Renal cortex interstitium (tissue), 11 donors: ENCODE measurements at regions not wholly inside any gene's neighbourhood (a gene's known extent, or its start where the extent isn't known, plus 50 kb on each side); places are given as distances from the start of the nearest gene placed in this dataset.

Source experiments
- DNase-seq, 11 donors: peaks; one replicate each; pipeline ENCODE4 v3.0.0-alpha.2; 2013; ENCODE audit warnings: low read depth in 9 of 11, low spot score in 4 of 11; ENCODE audit errors: extremely low read depth in 1 of 11

DNA sequence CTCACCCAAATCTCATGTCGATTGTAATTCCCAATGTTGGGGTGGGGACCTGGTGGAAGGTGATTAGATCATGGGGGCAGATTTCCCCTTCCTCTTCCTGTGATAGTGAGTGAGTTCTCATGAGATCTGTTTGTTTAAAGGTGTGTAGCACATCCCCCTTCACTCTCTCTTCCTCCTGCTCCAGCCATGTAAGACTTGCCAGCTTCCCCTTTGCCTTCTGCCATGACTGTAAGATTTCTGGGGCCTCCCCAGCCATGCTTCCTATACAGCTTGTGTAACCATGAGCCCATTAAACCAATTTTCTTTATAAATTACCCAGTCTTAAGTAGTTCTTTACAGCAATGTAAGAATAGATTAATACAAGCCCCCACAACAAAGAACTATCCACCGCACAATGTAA lies 109.9 kb upstream of the JAZF1 start:
- no peak for DNase-seq

DNA sequence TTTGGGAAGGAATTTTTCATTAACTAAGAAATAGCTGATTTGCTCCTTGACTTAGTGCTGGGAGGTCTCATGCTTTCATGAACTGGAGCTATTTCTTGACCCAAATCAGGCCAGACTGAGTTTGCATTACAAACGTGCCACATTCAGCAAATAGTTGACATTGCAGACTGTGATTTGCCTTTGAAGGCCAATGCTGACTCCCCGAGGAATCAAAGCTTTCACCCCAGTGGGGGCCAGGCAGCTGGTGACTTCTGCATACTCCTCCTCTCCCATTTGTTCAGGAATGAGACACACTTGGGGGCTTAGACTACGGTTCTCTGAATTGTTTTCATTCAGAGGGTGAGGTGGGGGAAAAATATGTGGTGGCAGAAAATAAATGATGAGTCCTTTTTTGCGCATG lies 111.0 kb upstream of the JAZF1 start:
- DNase-seq = no peak

DNA sequence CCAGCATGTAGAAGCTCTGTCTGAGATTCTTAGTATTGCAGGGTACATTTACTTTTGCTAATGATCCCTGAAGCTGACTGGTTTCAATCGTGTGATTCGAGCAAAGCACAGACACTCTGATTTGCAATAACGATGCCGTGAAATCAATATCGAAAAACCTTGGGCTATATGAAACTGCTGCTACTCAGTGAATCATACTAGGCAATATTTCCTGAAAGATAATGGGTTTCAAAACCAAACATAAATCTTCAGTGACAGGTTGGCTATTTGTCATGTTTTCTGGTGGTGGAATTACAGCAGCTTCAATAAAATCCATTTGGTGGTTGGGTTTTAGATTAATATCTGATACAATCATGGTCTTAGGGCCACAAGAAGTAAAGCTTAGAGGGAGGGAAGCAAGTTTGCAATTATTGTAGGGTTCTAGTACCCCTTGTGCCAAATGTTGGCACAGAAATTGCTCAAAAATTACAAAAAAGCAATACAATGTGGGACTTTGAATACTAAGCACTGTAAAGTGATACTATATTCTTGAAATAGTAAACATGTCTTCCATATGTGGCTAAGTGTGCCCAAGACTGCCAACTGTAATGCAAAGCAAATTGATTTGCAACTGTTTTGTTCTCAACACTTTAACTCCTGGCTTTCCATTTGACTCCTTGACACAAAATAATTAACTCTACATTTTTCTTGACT lies 112.4 kb upstream of the JAZF1 start:
- DNase-seq = no peak

DNA sequence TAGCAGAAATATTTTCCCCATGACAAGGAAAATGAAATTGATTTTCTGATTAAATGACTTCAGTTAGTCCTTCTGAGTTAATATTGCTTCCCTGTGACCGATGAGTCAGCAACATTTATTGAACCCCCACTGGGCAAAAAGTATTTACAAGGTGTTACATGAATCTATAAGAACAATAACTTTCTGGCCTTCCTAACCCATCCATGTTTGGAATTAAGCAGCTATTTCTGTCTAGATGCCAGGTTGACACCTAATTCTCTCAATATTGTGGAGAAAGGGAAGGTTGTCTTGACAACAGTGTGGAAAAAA lies 112.9 kb upstream of the JAZF1 start:
- no peak for DNase-seq

DNA sequence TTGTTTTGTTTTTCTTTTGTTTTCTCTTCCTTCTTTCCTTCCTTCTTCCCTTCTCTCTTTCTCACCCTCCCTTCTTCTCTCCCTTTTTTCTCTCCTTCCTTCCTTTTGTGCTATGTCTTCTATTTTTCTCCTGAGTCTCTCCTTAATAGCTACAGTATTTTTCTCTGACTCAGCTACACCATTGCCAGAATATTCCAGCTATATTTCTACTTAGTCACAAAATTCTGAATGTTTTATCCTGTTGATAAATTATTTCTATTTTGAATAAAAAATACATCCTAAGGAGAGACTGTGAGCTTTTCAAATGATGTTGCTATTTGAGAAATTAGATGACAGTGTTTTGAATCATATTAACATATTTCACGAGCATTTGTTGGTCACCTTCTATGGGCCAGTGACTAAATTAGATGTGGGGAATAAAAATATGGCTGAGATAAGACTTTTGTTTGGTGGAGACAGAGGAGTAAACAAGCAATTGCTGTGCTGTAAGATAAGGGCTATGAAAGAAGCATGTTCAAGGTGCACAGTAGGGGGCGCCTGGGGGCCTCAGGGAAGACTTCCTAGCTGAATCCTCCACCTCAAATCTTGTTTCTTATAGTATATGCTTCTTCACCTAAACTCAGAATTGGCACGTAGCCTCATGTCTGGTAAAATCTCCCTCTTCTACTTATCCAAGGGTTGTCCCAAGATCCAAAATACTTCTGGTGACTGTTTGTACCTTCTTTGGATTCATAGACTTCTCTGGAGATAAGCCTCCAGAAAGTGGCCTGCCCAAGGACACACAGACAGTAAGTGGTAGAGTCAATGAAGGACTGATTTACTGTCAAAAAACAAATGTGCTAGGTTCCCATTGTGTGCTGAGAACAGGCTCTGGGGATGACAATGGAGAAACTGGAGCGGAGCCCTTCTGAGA lies 115.5 kb upstream of the CREB5 start:
- no peak for DNase-seq

DNA sequence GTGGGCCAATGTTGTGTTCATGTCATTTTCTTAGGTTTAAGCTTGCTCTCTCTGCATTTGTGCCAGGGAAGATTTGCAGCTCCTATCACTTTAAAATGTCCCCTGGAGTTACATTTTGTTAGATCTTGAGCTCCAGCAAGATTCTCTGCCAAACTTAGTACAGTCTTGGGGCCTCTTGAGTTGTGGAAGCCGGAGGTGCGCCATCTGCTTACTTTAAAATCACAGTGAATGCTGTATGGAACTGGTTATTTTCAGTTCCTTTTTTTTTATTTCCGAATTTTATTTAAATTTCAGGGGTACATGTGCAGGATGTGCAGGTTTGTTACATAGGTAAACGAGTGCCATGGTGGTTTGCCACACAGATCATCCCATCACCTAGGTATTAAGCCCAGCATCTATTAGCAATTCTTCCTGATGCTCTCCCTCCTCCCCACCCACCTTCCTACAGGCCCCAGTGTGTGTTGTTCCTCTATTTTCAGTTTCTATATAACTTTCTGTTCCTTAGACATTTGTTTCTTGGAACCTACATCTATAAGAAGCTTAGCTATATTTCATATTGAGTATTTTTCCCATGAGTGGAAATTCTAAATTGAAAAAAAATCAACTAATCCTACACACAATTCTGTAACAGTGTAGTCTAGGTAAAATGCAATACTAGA lies 114.4 kb upstream of the CREB5 start:
- no peak for DNase-seq

DNA sequence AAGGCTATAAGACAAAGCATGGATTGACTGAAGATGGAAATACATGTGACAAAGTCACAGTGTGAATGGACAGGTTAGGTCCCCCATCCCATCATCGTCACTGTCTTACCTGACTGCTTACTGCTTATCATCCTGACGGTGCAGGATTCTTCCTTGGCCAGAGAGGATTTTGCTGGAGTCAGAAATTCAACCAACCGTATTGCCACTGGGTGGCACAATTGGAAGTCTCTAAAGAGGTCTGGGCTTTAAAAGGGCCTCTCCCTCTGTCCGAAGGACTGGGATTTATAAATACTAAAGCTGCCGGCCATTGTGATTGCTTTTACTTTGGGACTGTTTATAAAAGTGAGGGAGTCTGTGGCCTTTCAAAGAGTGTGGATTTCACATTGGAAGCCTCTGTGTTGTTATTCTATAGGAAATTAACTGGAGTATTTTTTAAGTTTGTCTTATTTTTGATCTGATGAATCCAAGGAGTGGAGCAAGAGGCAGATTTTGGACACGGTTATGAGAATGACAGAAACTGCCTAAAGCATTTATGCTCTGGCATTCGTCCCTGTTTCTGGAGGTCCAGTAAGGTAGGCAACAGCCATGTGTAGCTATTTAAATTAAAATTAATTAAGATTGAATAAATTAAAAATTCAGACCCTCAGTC lies 113.3 kb upstream of the CREB5 start:
- DNase-seq = peak; percentile 24 to 70 (median 45)

DNA sequence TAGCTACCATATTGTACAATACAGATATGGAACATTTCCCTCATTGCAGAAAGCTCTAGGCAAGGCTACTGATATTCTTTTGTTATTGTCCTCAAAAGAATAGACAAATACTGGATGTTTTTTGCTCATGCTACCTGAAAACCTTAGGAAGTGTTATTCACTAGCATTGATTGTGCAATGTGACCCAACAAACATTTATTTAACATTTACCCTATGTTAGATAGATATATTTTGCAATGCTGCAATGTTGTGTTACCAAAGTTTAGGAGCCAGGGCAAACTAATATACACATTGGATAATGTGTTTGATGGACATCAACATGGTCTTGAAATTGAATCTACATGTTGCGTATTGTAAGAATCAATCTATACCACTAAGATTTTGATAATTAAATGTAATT lies 112.8 kb upstream of the CREB5 start:
- DNase-seq = no peak

DNA sequence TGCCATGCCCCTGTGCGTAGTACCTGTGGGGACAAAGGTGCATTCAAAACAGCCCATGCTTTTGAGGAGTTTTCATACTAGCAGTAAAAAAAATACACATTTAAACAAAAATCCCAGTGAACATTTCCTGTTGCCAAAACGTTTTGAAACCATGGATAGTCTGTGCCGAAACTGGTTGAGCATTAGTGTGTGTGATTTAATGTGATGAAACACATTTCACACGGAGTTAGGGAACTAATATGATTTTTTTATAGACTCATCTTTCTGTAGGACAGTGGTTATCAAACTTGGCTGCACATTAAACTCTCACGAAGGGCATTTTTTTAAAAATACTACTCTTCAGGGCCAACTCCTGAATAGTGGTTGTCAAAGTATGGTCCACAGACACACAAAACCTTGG lies 111.8 kb upstream of the CREB5 start:
- no peak for DNase-seq

DNA sequence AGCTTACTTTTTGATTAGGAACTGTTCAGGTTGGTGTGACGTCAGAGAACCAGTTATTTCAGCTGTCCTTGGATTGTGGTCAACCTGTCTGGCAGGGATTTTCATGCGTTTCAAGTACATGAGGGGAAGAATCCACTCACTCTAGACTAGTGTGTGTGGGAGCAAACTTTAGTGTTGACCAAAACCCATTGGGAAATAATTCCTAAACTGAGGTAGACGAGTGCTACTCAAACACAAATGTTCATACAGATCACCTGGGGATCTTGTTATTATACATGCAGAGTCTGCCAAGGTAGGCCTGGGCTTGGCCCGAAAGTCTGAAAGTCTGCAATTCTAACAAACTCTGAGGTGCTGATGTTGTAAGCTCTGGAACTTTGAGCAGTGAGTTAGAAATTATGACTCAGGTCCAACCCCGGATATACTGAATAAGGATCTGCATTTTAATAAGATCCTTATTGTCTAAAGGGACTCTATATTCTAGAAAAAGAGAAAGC lies 111.1 kb upstream of the CREB5 start:
- DNase-seq = no peak

DNA sequence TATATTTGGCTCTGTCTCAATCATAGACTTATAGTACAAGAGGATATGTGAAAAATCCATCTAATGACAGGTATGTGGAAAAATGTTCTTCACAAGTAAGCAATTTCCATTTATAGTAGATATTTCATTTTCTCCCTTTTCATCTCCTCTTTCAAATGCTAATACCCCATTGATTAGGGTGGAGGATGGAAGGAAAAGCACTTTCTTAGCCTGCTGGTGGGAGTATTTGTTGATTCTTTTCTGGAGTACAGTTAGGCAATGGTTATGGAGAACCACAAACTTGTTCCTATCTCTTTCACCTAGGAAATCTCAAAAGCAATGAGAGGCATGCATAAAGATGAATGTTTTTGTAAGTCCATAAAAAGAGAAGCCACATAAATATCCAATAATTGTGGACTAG lies 108.0 kb upstream of the CREB5 start:
- no peak for DNase-seq

DNA sequence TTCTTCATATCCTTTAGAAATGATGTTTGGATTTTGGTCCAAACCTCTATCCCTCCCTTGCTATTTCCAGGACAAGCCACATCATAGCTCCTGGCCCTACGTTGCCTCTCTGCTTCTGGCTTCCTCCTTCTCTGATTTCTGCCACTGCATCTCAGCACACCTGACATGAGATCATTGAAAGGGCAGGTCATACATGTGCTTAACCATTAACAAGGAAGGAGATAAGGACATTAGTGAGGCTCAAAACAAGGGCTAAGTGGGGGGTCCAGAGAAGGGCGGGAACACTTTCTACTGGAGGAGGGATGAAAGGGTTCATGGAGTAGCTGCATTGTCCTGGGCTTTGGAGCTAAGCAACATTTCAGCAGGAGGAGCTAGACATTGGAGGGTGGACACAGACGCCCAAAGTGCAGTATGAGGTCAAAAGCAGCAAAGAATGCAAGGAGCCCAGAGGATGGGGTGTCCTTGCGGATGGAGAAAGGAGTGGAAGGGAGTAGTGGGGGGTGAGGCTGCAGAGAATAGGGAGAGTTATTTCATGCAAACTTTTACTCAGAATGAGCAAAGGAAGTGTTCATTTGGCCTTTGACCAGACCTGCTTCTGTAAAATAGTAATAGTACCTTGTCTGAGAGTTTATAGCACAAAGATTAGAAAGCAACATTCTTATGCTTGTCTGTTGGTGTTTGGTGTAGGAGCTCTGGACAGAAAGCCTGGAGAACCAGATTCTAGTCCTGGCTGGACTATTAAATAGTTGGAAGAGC lies 102.4 kb upstream of the CREB5 start:
- DNase-seq = no peak

DNA sequence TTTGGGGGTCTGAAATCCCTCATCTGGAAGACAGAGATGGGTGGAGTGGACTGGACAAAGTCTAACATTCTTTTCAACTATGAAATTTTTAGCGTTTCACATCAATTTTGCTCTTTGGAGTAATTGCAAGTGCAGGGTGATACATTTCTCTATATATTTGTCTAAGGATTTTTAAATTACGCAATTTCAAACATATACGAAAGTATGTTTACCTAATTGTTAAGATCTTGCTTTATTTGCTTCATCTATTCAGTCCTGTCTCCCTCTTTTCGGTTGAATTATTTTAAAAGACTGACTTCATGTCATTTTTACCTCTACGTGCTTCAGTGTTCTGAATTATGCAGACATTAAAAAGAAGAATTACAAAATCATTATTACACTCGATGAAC lies 101.9 kb upstream of the CREB5 start:
- DNase-seq = no peak

DNA sequence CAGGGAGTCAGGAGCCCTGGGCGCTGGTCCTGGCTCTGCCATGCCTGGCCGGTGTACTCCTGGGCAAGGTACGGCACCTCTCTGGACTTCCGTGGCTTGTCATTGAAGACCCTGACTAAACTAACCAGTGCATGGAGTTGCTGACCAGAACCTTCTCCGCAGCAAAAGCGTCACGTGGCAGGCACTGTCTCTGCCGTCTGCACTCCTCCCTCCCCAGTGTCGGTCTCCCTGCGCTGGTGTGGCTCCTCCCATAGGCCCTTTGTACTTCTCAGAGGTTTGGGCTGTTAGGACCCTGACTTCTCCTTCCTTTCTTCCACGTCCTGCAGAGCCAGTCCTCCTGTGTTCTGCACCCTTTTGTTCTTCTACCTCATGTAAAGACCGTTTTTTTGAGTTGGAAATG lies 100.6 kb upstream of the CREB5 start:
- DNase-seq = no peak

DNA sequence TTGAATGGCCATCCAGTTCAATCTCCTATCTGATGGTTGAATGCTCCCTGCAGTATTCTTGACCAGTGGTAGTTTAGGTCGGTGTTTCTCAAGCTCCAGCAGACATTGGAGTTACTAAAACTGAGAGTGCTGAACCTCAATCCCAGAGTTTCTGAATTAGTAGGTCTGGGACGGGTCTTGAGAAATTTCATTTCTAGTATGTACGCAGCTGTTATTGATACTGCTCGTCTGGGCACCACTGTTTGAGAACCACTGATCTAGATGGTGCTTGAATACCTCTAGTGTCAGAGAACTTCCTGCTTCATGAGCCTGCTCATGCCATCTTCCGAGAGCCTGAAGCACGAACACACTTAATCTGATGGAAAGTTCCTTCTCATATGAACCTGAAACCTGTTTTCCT lies 99.4 kb upstream of the CREB5 start:
- DNase-seq = no peak

DNA sequence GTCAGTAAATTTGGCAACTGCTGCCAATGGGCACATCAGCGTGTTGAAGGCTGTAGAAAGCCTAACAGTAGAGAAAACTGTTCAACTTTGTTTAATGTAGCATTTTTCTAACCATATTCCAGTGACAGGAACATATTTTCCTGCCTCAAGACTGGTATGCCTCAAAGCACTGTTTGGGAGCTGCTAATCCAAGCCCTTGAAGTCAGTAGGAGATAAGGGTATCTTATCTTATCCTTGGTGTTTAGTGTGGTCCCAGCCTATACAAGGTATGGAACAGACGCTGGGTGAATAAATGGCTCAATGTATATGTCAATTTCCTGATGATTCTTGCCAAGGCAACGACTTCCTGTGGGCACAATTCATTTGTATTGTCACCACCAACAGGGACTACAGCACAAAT lies 97.5 kb upstream of the CREB5 start:
- no peak for DNase-seq

DNA sequence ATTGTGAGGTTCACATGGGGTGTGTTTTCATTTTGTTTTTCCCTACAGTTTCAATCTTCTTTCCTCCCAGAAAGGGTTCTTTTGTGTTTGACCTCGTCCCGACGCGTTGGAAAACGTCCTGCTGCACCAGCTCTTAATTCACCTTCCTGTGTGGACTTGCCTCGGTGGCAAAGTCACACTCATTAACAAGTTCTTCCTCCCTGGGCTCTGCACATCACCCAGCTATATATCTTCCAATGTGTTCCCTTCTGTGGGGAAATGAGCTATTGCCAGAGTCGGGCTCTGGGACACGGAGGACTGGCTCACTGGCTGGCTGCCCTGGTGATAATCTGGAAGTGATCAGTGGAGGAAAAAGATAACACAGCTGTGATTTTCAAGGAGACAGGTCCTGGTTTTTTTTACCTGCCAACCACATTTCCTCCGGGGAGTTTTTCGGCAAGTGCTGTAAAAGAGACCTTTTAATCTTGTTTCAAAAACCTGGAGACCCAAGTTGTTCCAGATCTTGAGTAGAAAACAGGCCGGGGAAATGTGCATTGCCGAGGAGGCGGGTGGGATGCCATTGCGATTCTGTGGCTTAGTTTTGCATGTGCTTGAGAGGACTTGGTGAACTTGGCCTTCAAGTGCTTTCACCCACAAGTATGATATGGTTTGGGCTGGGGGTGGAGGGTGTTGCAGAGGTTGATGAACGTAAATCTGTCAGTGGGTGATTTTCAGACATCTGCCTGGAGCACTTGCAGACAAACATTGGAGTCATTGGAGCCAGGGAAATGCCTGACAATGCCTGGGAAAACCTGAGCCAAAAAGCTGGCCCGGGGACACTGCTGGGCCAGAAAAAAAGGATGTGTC lies 96.5 kb upstream of the CREB5 start:
- DNase-seq = no peak

DNA sequence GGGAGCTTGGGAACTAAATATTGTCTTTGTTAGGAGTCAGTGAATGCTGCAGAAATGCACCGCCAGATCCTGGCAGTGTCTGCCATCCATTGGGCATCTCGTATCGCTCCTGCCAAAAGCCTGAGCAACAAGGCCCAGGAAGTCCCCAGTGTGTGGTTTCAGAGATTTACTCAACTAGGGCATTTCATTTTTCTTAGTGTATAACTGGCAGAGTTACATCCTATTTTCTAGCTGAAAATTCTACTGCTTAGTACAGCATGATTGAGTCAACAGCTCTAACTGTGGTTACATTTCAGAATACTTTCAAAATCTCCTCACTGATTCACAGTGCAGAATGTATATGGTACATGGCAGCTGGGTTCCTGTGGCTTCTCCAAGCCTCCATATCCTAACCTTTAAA lies 95.8 kb upstream of the CREB5 start:
- DNase-seq = no peak
